CD14-positive monocyte (primary cell): ENCODE measurements at regions not wholly inside any gene's neighbourhood (a gene's known extent, or its start where the extent isn't known, plus 50 kb on each side); places are given as distances from the start of the nearest gene placed in this dataset.

ENCODE experiments used
- DNase-seq, 3 donors: peaks; one replicate each; pipeline ENCODE4 v3.0.0-alpha.2; 2011 to 2022
- H2AFZ ChIP-seq: 2 replicates; pipeline ENCODE4 v1.6.0; 2012; ENCODE audit warnings: mild to moderate bottlenecking, low read depth, low read length, inconsistent platforms; ENCODE audit not compliant: insufficient read depth, poor library complexity, severe bottlenecking
- H3K27ac ChIP-seq, 2 donors: 1 replicate in 1 of 2; 2 replicates in 1 of 2; pipeline ENCODE4 v1.5.1; 2012 to 2013; ENCODE audit warnings: low read length in 2 of 2, control low read depth in 1 of 2, inconsistent platforms in 1 of 2, low read depth in 1 of 2, mild to moderate bottlenecking in 1 of 2
- H3K27me3 ChIP-seq, 2 donors: one replicate each; pipeline versions ENCODE4 v1.6.0 to v1.6.1; 2011 to 2013; ENCODE audit warnings: low read length in 2 of 2; ENCODE audit not compliant: control insufficient read depth in 2 of 2, insufficient read depth in 2 of 2
- H3K36me3 ChIP-seq, 2 donors: replicated peaks in 1 of 2; 1 replicate in 1 of 2; 2 replicates in 1 of 2; pipeline versions ENCODE4 v1.5.1 to v1.6.1; 2012 to 2013; ENCODE audit warnings: low read length in 2 of 2, control low read depth in 1 of 2, inconsistent platforms in 1 of 2, mild to moderate bottlenecking in 1 of 2; ENCODE audit not compliant: insufficient read depth in 2 of 2, control insufficient read depth in 1 of 2
- H3K4me1 ChIP-seq, 2 donors: 1 replicate in 1 of 2; 2 replicates in 1 of 2; pipeline versions ENCODE4 v1.5.1 to v1.6.1; 2012 to 2013; ENCODE audit warnings: low read length in 2 of 2, control low read depth in 1 of 2, inconsistent platforms in 1 of 2, mild to moderate bottlenecking in 1 of 2, moderate library complexity in 1 of 2; ENCODE audit not compliant: insufficient read depth in 2 of 2, control insufficient read depth in 1 of 2
- H3K4me2 ChIP-seq: replicated peaks from 2 replicates; pipeline ENCODE3; 2012; ENCODE audit warnings: low read length, moderate library complexity, mild to moderate bottlenecking; ENCODE audit not compliant: poor library complexity, severe bottlenecking; ENCODE audit errors: extremely low read depth
- H3K4me3 ChIP-seq, 3 experiments: fragments of 200-600 bp in 1 of 3; sonication (generic) in 1 of 3; replicated peaks in 1 of 3; 1 replicate in 2 of 3; 2 replicates in 1 of 3; pipeline ENCODE4 v1.5.1; 2011 to 2013; ENCODE audit warnings: low read length in 3 of 3, mild to moderate bottlenecking in 3 of 3, control low read depth in 2 of 3, low read depth in 2 of 3, inconsistent platforms in 1 of 3, moderate library complexity in 1 of 3
- H3K79me2 ChIP-seq: 2 replicates; pipeline ENCODE4 v1.6.0; 2012; ENCODE audit warnings: mild to moderate bottlenecking, control low read depth, inconsistent platforms, low read length, moderate library complexity; ENCODE audit not compliant: insufficient read depth
- H3K9ac ChIP-seq: 2 replicates; pipeline ENCODE4 v1.6.0; 2017; ENCODE audit warnings: low read length, mild to moderate bottlenecking; ENCODE audit not compliant: insufficient read depth, poor library complexity, severe bottlenecking
- H3K9me3 ChIP-seq, 2 donors: replicated peaks in 1 of 2; 1 replicate in 1 of 2; 2 replicates in 1 of 2; pipeline versions ENCODE4 v1.5.1 to v1.6.1; 2012 to 2013; ENCODE audit warnings: low read length in 2 of 2, control low read depth in 1 of 2; ENCODE audit not compliant: control insufficient read depth in 1 of 2, insufficient read depth in 1 of 2
- H4K20me1 ChIP-seq: 2 replicates; pipeline ENCODE4 v1.6.0; 2012; ENCODE audit warnings: mild to moderate bottlenecking, low read length, control low read depth, moderate library complexity; ENCODE audit not compliant: insufficient read depth
- H3K27ac Mint-ChIP-seq, 7 donors: one replicate each; pipeline ENCODE4 v1.8.0; 2020; ENCODE audit warnings: mild to moderate bottlenecking in 7 of 7, mixed read lengths in 7 of 7, moderate library complexity in 6 of 7, inconsistent platforms in 2 of 7
- H3K27me3 Mint-ChIP-seq, 3 donors: one replicate each; pipeline ENCODE4 v1.8.0; 2021 to 2022; ENCODE audit warnings: low read depth in 3 of 3, mild to moderate bottlenecking in 3 of 3, mixed read lengths in 3 of 3, moderate library complexity in 3 of 3, inconsistent platforms in 1 of 3
- H3K36me3 Mint-ChIP-seq, 2 donors: one replicate each; pipeline ENCODE4 v1.8.0; 2020; ENCODE audit warnings: mixed read lengths in 2 of 2, inconsistent platforms in 1 of 2, mild to moderate bottlenecking in 1 of 2
- H3K4me1 Mint-ChIP-seq: one replicate; pipeline ENCODE4 v1.8.0; 2020; ENCODE audit warnings: mild to moderate bottlenecking, mixed read lengths
- H3K4me3 Mint-ChIP-seq, 2 donors: one replicate each; pipeline ENCODE4 v1.8.0; 2020; ENCODE audit warnings: mild to moderate bottlenecking in 2 of 2, mixed read lengths in 2 of 2, moderate library complexity in 1 of 2
- H3K9me3 Mint-ChIP-seq, 7 donors: one replicate each; pipeline ENCODE4 v1.8.0; 2020 to 2022; ENCODE audit warnings: mixed read lengths in 7 of 7, mild to moderate bottlenecking in 6 of 7, moderate library complexity in 6 of 7, inconsistent platforms in 2 of 7
- WGBS: methylation state at CpG from one replicate; pipeline ENCODE4 v1.1.5; 2013; ENCODE audit warnings: missing lambda C conversion rate; ENCODE audit not compliant: insufficient coverage; 5-methylcytosine and 5-hydroxymethylcytosine counted together
- intact Hi-C, 2 donors: fragments of 100-400 bp; cut with micrococcal nuclease; formaldehyde crosslinking; loops; one replicate each; pipeline versions ENCODE4 v1.15.0 to v1.15.1; 2023
- TF ChIP-seq, protein P1 (sequence below): fragments of 200-600 bp; IDR thresholded peaks from one replicate; pipeline ENCODE4 v1.8.0; 2022; ENCODE audit warnings: antibody characterized with exemption, mild to moderate bottlenecking

DNA sequence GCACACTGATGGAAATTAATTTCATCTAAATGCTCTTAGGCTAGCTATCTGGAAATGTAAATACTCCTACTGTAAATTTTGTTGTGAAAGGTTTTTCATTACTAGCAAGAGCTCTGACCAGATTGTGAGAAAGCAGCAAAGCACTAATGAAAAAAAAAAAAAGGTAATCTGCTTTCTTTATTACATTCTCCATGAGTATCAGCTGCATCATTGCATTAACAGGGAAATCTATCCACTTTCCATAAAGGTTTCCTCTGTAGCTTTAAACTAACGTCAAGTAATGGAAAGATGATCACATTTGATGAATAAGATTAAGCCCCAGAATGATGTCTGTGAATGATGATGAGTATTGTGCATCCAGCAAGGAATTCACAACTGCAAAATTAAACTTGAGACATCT, 790.6 kb upstream of the TYRP1 start:
- no peaks in the 10 kb centered on the region for H3K27me3 ChIP-seq
- H3K4me1 Mint-ChIP-seq = no peaks in the 10 kb centered on the region
- no peaks in the 10 kb centered on the region for H3K36me3 ChIP-seq
- H3K27ac ChIP-seq = no peak overlapping the region
- H3K4me1 ChIP-seq = no peaks in the 10 kb centered on the region
- peaks cover 0 to 2% (median 0%) of the 10 kb centered on the region in 7 donors for H3K9me3 Mint-ChIP-seq
- no peaks in the 10 kb centered on the region for H3K27me3 Mint-ChIP-seq
- TF ChIP-seq, protein P1, sequence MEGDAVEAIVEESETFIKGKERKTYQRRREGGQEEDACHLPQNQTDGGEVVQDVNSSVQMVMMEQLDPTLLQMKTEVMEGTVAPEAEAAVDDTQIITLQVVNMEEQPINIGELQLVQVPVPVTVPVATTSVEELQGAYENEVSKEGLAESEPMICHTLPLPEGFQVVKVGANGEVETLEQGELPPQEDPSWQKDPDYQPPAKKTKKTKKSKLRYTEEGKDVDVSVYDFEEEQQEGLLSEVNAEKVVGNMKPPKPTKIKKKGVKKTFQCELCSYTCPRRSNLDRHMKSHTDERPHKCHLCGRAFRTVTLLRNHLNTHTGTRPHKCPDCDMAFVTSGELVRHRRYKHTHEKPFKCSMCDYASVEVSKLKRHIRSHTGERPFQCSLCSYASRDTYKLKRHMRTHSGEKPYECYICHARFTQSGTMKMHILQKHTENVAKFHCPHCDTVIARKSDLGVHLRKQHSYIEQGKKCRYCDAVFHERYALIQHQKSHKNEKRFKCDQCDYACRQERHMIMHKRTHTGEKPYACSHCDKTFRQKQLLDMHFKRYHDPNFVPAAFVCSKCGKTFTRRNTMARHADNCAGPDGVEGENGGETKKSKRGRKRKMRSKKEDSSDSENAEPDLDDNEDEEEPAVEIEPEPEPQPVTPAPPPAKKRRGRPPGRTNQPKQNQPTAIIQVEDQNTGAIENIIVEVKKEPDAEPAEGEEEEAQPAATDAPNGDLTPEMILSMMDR = no peak
- H3K9me3 ChIP-seq = no peaks in the 10 kb centered on the region
- no peak overlapping the region for H3K4me3 Mint-ChIP-seq
- no peak overlapping the region for H3K4me3 ChIP-seq
- no peaks in the 10 kb centered on the region for H4K20me1 ChIP-seq
- no peak overlapping the region for H3K9ac ChIP-seq
- H3K4me2 ChIP-seq = no peak overlapping the region
- no peak overlapping the region for H2AFZ ChIP-seq
- intact Hi-C loops = no loop called here
- H3K36me3 Mint-ChIP-seq = no peaks in the 10 kb centered on the region
- WGBS = no CpG with 5 or more reads among the region's 1 CpG
- DNase-seq = no peak
- H3K27ac Mint-ChIP-seq = no peak overlapping the region
- H3K79me2 ChIP-seq = no peaks in the 10 kb centered on the region

DNA sequence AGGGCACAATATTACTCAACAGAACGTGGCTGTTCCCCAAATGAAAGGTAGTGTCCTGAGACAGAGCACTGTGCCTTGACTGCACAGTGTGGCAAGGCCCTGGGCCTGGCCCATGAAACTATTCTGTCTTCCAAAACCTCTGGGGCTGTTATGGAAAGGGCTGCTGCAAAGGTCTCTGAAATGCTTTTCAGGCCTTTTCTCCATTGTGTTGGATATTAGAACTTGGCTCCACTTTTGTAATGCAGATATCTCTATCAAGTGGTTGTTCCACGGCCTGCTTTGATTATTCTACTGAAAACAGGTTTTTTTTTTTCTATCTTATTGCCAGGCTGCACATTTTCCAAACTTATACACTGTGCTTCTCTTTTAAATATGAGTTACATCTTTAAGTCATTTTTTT, 777.5 kb upstream of the TYRP1 start:
- TF ChIP-seq, protein P1 = no peak
- H3K4me3 Mint-ChIP-seq = no peak overlapping the region
- H3K27ac Mint-ChIP-seq = no peak overlapping the region
- no peaks in the 10 kb centered on the region for H3K36me3 Mint-ChIP-seq
- no peaks in the 10 kb centered on the region for H3K36me3 ChIP-seq
- 75% methylated on average over 1 of the region's 2 CpGs for WGBS
- no peak overlapping the region for H3K9ac ChIP-seq
- no peaks in the 10 kb centered on the region for H4K20me1 ChIP-seq
- H2AFZ ChIP-seq = no peak overlapping the region
- no peaks in the 10 kb centered on the region for H3K79me2 ChIP-seq
- intact Hi-C loops = no loop called here
- H3K27me3 ChIP-seq = no peaks in the 10 kb centered on the region
- no peaks in the 10 kb centered on the region for H3K4me1 Mint-ChIP-seq
- no peaks in the 10 kb centered on the region for H3K4me1 ChIP-seq
- no peak overlapping the region for H3K27ac ChIP-seq
- H3K9me3 ChIP-seq = peaks cover 8 to 10% of the 10 kb centered on the region in 2 donors
- no peak overlapping the region for H3K4me2 ChIP-seq
- H3K9me3 Mint-ChIP-seq = peaks cover 0 to 8% (median 3%) of the 10 kb centered on the region in 7 donors
- DNase-seq = no peak
- H3K4me3 ChIP-seq = no peak overlapping the region
- H3K27me3 Mint-ChIP-seq = no peaks in the 10 kb centered on the region
